Mesodermal cell (in vitro differentiated cells): ENCODE measurements at regions not wholly inside any gene's neighbourhood (a gene's known extent, or its start where the extent isn't known, plus 50 kb on each side); places are given as distances from the start of the nearest gene placed in this dataset.

Source experiments
- H3K27ac ChIP-seq: 2 replicates; pipeline ENCODE4 v1.7.0; 2013; ENCODE audit warnings: mild to moderate bottlenecking, low read depth, low read length, moderate library complexity; ENCODE audit not compliant: severe bottlenecking
- H3K36me3 ChIP-seq: 2 replicates; pipeline ENCODE4 v1.7.1; 2013; ENCODE audit warnings: mild to moderate bottlenecking, low read length, moderate library complexity; ENCODE audit not compliant: control insufficient read depth, insufficient read depth
- H3K4me1 ChIP-seq: one replicate; pipeline ENCODE4 v1.7.1; 2013; ENCODE audit warnings: mild to moderate bottlenecking, low read length; ENCODE audit not compliant: insufficient read depth, control insufficient read depth, poor library complexity, severe bottlenecking
- H3K4me3 ChIP-seq: 2 replicates; pipeline ENCODE4 v1.7.0; 2013; ENCODE audit warnings: low read length, control low read depth, mild to moderate bottlenecking; ENCODE audit not compliant: insufficient read depth, poor library complexity, severe bottlenecking; ENCODE audit errors: extremely low read depth
- H3K9me3 ChIP-seq: 2 replicates; pipeline ENCODE4 v1.7.1; 2013; ENCODE audit warnings: mild to moderate bottlenecking, low read length, moderate library complexity; ENCODE audit not compliant: control insufficient read depth
- WGBS, 2 experiments: methylation state at CpG; one replicate each; pipeline ENCODE4 v1.1.5; 2013; ENCODE audit warnings: missing lambda C conversion rate in 2 of 2; ENCODE audit not compliant: insufficient coverage in 2 of 2; 5-methylcytosine and 5-hydroxymethylcytosine counted together

DNA sequence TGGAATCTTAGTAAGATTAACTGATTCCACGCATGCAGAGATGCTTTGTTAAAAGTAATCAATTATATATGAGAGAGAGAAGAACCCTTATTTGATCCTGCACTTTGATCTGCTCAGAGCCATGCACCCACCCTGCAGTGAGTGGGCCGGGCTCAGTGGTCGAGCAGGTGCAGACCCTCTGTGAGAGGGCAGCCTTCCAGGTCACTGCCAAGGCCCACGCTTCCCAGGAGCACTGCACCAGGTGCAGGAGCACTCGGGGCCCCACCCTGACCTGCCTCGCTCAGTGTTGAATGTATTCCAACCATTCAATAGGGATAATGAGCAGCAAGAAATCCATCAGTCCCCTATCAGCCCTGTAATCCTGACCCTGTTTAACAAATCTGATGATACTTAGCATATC is 126.9 kb downstream of the TMEM200C start:
- WGBS, 2 experiments: 83 to 88% methylated on average over 5 of the region's 6 CpGs

DNA sequence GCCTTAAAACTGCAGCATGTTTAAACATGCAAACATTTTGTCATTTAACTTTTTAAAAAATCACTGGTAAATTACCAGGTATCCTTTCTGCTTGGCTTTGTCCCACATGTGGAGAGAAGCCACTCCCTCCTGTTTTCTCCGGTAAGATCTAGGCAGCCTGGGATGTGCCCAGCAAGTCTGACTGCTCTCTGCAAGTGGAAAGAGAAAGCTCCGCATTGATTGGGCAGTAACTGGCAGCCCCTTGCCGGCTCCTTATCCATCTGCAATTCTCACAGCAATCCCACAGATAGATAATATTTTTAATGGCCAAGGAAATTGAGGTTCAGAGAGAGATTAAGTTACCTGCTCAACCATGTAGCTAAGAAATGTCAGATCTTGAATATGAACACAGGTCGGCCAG is 136.1 kb downstream of the TMEM200C start:
- Histone ChIP-seq H3K9me3 (no peaks in the 10 kb centered on the region), H3K36me3 (no peaks in the 10 kb centered on the region), H3K27ac (no peak overlapping the region), H3K4me1 (no peaks in the 10 kb centered on the region), H3K4me3 (no peak overlapping the region)
- 0 to 33% methylated on average over 1 of the region's 4 CpGs for WGBS, 2 experiments

More for the DNA sequence above, 126.9 kb downstream of the TMEM200C start:
- Histone ChIP-seq H3K4me1 (no peaks in the 10 kb centered on the region), H3K9me3 (no peaks in the 10 kb centered on the region), H3K27ac (no peak overlapping the region), H3K4me3 (no peak overlapping the region), H3K36me3 (no peaks in the 10 kb centered on the region)

DNA sequence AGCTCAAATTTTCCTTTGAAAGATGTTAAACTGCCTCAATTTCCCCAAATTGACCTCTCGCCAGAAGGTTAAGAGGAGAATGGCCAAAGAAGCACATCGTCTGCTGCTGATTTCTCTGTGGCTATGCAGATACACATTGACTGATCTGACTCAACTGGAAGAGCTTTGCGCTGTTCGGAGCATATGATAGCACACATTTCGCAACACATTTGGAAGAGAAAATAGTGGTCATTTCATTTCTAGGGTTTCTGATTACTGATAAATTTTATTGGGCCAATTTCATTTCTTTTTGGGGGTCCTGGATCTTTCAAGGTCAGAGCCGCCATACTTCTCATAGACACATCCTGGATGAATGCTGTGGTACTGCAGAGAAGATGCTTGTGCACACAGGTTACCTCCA is 138.5 kb downstream of the TMEM200C start:
- no peaks in the 10 kb centered on the region for H3K4me1 ChIP-seq
- H3K4me3 ChIP-seq: no peak overlapping the region
- H3K36me3 ChIP-seq: no peaks in the 10 kb centered on the region
- WGBS, 2 experiments: 73 to 86% methylated on average over 5 of the region's 6 CpGs
- no peaks in the 10 kb centered on the region for H3K9me3 ChIP-seq
- H3K27ac ChIP-seq: no peak overlapping the region

DNA sequence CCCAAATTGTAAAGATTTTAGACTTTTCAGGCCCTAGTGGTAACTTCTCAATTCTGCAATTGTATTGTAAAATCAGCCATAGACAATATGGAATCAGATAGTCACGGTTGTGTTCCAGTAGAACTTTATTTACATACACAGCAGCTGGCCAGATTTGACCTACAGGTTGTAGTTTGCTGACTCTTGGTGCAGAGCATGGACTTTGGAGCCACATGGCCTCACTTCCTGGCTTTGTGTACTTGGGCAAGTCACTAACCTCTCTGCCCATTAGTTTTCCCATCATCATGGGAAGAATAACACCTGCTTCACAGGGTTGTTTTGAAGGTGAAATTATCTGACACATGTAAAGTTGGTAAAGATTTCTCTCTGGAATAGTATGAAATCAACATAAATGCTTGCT is 147.6 kb downstream of the TMEM200C start:
- no peak overlapping the region for H3K27ac ChIP-seq
- H3K4me1 ChIP-seq: no peaks in the 10 kb centered on the region
- H3K4me3 ChIP-seq: no peak overlapping the region
- H3K36me3 ChIP-seq: no peaks in the 10 kb centered on the region
- WGBS, 2 experiments: 83% methylated on average over 1 of the region's 1 CpG; no CpG with 5 or more reads in 1 of the 2 experiments
- no peaks in the 10 kb centered on the region for H3K9me3 ChIP-seq

DNA sequence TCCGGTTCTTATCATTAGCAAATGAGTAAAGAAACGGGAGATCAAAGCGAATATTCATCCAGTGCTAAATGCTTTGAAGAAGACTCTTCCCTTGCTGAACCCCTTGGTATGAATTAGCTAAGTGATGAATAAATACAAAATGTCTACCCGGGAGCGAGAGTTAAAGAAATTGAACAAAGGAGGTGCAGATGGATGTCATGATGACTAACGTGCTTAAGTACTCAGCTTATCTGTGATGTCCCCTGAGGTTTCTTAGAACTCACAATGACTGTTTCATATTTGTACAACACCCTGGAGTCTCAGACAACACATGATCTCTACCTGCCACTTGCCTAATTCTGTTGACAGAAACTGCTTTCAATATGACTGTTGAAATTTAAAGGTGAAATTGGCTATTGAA is 148.5 kb downstream of the TMEM200C start:
- no peaks in the 10 kb centered on the region for H3K9me3 ChIP-seq
- no peak overlapping the region for H3K4me3 ChIP-seq
- no peaks in the 10 kb centered on the region for H3K4me1 ChIP-seq
- WGBS, 2 experiments: 51 to 60% methylated on average over 3 to 4 of the region's 6 CpGs
- H3K27ac ChIP-seq: no peak overlapping the region
- no peaks in the 10 kb centered on the region for H3K36me3 ChIP-seq

DNA sequence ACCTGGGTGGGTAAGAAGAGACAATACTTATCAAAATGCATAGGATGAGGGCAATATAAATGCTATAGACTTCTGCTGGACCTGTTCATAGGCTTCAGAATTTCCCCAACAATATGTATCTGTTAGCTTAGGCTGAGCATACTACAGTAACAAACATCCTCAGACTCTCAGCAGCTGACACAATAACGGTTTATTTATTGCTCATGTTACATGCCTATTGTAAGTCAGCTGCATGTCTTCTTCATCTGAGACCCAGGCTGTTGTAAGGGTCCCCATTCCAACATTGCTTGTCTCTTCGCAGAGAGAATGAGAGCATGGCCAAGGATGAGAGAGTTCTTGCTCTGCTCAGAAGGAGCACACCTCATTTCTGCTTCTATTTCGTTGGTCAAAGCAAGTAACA is 150.7 kb downstream of the TMEM200C start:
- Histone ChIP-seq H3K4me1 (no peaks in the 10 kb centered on the region), H3K27ac (no peak overlapping the region), H3K9me3 (no peaks in the 10 kb centered on the region), H3K36me3 (no peaks in the 10 kb centered on the region), H3K4me3 (no peak overlapping the region)
- 92 to 95% methylated on average over 3 of the region's 3 CpGs for WGBS, 2 experiments

DNA sequence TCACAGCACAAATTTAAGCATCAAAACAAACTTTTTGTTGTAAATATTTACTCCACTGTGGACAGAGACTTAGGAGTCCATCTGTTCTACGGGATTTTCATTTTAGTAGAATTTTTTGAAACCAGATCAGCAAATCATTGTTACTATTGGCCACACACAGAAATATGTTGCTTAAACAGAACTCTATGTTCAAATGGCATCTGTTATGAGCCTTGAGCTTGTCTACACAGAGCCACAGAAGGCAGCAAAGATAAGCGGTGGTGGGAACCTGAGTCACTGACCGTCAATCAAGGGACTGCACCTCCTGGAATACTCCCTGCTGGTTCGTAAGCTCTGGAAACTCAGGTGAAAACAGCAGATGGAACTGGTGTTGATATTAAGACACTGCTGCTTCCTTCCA is 156.8 kb downstream of the TMEM200C start:
- Histone ChIP-seq H3K4me1 (no peaks in the 10 kb centered on the region), H3K36me3 (no peaks in the 10 kb centered on the region), H3K9me3 (no peaks in the 10 kb centered on the region), H3K4me3 (no peak overlapping the region), H3K27ac (no peak overlapping the region)
- 58 to 92% methylated on average over 2 to 4 of the region's 4 CpGs for WGBS, 2 experiments

DNA sequence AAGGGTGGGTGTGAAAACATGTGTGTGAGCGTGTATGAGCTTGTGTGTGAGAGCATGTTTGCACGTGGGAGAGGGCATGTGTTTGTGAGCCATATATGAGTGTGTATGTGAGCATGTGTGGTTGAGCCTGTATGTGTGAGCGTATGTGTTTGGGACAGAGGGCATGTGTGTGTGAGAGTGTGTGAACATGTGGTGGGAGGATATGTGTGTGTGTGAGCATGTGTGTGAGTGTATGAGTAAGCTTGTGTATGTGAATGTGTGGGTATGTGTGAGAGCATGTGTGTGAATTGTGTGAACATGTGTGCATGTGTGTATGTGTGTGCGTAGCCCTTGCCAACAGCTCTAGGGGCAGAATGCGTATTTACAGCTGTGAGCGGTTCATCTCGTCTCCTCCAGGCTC is 163.0 kb downstream of the TMEM200C start:
- Histone ChIP-seq H3K27ac (no peak overlapping the region), H3K4me1 (no peaks in the 10 kb centered on the region), H3K36me3 (no peaks in the 10 kb centered on the region), H3K4me3 (no peak overlapping the region), H3K9me3 (no peaks in the 10 kb centered on the region)
- WGBS, 2 experiments: 91 to 96% methylated on average over 4 to 5 of the region's 7 CpGs

DNA sequence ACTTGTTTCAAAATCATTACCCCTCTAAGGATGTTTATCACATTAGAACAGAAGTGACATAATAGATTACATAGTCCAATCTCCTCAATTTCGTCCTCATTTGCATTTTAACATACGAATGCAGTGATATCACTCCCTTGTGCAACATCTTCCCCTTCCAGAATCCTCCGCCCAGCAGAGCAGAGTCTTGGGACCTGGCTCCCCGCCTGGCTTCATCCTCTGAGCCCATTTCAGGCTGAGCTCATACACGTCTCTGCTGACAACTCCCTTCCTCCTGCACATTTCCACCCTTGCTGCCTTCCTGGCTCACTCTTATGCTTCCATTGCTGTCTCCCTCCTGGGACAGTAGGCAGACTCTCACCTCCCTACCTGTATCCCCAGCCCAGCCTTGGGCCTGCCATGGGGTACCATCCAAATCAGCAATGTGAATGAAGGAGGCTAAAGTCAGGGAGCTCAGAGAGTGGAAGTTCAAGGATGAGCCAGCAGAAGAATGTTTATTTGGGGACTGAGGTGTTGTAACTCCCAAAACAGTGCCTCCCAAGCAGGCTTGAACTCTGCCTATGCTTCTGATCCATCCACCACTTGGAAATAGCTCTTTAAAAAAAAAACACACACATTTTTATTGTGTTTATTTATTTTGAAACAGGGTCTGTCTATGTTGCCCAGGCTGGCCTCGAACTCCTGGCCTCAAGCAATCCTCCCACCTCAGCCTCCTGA is 165.2 kb downstream of the TMEM200C start:
- Histone ChIP-seq H3K9me3 (no peaks in the 10 kb centered on the region), H3K27ac (no peak overlapping the region), H3K4me1 (no peaks in the 10 kb centered on the region), H3K4me3 (no peak overlapping the region), H3K36me3 (no peaks in the 10 kb centered on the region)
- whole genome bisulfite sequencing, 2 experiments: 91 to 92% methylated on average over 5 to 6 of the region's 6 CpGs

DNA sequence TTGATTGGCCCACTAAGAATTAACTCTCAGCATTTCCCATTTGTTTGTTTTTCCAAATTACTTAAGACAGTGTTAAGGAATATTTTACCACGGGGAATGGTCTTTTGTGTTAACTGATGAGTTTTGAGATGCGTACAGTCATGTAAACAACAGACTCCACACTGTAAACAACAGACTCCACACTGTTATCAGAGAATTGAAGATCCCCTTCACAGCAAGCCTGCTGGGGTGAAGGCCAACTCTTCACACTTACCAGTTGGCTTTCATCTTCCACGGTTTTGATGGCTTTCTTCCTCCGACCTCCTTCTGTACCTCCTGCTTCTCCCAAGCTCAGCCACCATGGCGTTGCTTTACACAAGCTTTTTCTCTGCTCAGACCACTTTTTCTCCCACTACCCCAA is 166.8 kb downstream of the TMEM200C start:
- Histone ChIP-seq H3K36me3 (no peaks in the 10 kb centered on the region), H3K4me3 (no peak overlapping the region), H3K9me3 (no peaks in the 10 kb centered on the region), H3K4me1 (no peaks in the 10 kb centered on the region), H3K27ac (no peak overlapping the region)
- WGBS, 2 experiments: 35 to 38% methylated on average over 3 of the region's 5 CpGs

DNA sequence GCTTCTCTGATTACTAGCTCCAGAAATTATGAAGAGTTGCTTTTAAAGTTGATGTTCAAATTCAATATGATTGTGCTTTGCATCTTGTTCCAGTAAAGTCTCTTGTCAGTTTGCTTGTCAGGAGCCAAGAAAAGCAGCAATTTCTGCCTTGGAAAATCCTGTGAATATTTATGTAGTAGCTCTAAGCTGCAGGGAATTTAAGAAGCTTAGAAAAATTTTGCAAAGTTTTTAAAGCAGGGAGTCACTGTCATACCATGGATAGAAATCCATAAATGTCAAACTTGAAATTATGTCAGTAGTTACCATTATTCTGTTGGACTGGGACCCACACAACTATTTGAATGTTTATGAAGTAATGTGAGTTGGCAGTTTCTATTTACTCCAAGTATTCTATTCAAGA is 169.3 kb downstream of the TMEM200C start:
- H3K4me1 ChIP-seq: no peaks in the 10 kb centered on the region
- H3K4me3 ChIP-seq: no peak overlapping the region
- H3K27ac ChIP-seq: no peak overlapping the region
- no peaks in the 10 kb centered on the region for H3K36me3 ChIP-seq
- H3K9me3 ChIP-seq: no peaks in the 10 kb centered on the region
